ENCODE measurements at regions not wholly inside any gene's neighbourhood (a gene's known extent, or its start where the extent isn't known, plus 50 kb on each side); places are given as distances from the start of the nearest gene placed in this dataset.

GRCh38 chr10:106086391-106086790, 1078.1 kb downstream of the SORCS1 start:
- H3K27ac ChIP-seq (ENCODE audit: low read depth, low read length) = no peak overlapping the region
- no peak overlapping the region for H2AFZ ChIP-seq (ENCODE audit: low read depth, low read length, severe bottlenecking)
- H3K79me2 ChIP-seq (ENCODE audit: insufficient read depth, low read length) = no peaks in the 10 kb centered on the region
- H3K9me2 ChIP-seq (replicated peaks; ENCODE audit: insufficient read depth, low read length) = no peaks in the 10 kb centered on the region
- H3F3A ChIP-seq (ENCODE audit: insufficient read depth) = no peaks in the 10 kb centered on the region
- no peaks in the 10 kb centered on the region for H3K36me3 ChIP-seq (ENCODE audit: low read length)
- TF ChIP-seq EZH2phosphoT487 (conservative IDR thresholded peaks at IDR 0.05; ENCODE audit: low read length) (no peak), CTCF (IDR thresholded peaks at IDR 0.05; ENCODE audit: insufficient read depth, low read length, poor library complexity, severe bottlenecking) (no peak)
- no peak overlapping the region for H3K9ac ChIP-seq (ENCODE audit: low read length)
- H3K4me2 ChIP-seq (ENCODE audit: low read depth, low read length, poor library complexity, severe bottlenecking) = no peak overlapping the region
- no peaks in the 10 kb centered on the region for H3K9me3 ChIP-seq (ENCODE audit: insufficient read depth, low read length)
- no peaks in the 10 kb centered on the region for H3K27me3 ChIP-seq (ENCODE audit: low read length)
- no peak overlapping the region for H3K4me3 ChIP-seq (ENCODE audit: insufficient read depth, low read length, poor library complexity, severe bottlenecking)
- H4K20me1 ChIP-seq (ENCODE audit: low read depth, low read length) = no peaks in the 10 kb centered on the region

- Histone ChIP-seq H3K79me2 (ENCODE audit: insufficient read depth, low read length) (no peaks in the 10 kb centered on the region), H3K9ac (ENCODE audit: low read length) (no peak overlapping the region), H3K9me3 (ENCODE audit: insufficient read depth, low read length) (no peaks in the 10 kb centered on the region), H3K27me3 (ENCODE audit: low read length) (no peaks in the 10 kb centered on the region), H3K9me2 (replicated peaks; ENCODE audit: insufficient read depth, low read length) (no peaks in the 10 kb centered on the region), H3K4me3 (ENCODE audit: insufficient read depth, low read length, poor library complexity, severe bottlenecking) (no peak overlapping the region), H2AFZ (ENCODE audit: low read depth, low read length, severe bottlenecking) (no peak overlapping the region), H3F3A (ENCODE audit: insufficient read depth) (no peaks in the 10 kb centered on the region), H3K36me3 (ENCODE audit: low read length) (no peaks in the 10 kb centered on the region), H4K20me1 (ENCODE audit: low read depth, low read length) (no peaks in the 10 kb centered on the region), H3K4me2 (ENCODE audit: low read depth, low read length, poor library complexity, severe bottlenecking) (no peak overlapping the region), H3K27ac (ENCODE audit: low read depth, low read length) (no peak overlapping the region)
- TF ChIP-seq CTCF (IDR thresholded peaks at IDR 0.05; ENCODE audit: insufficient read depth, low read length, poor library complexity, severe bottlenecking) (no peak), EZH2phosphoT487 (conservative IDR thresholded peaks at IDR 0.05; ENCODE audit: low read length) (no peak)
These were observed 1080.9 kb downstream of the SORCS1 start for GRCh38 chr10:106083572-106083971.

GRCh38 chr10:106082865-106083264, 1081.6 kb downstream of the SORCS1 start:
- Histone ChIP-seq H3K9me2 (replicated peaks; ENCODE audit: insufficient read depth, low read length) (no peaks in the 10 kb centered on the region), H3K9me3 (ENCODE audit: insufficient read depth, low read length) (no peaks in the 10 kb centered on the region), H3K27ac (ENCODE audit: low read depth, low read length) (no peak overlapping the region), H3K79me2 (ENCODE audit: insufficient read depth, low read length) (no peaks in the 10 kb centered on the region), H3K9ac (ENCODE audit: low read length) (no peak overlapping the region), H3K4me3 (ENCODE audit: insufficient read depth, low read length, poor library complexity, severe bottlenecking) (no peak overlapping the region), H2AFZ (ENCODE audit: low read depth, low read length, severe bottlenecking) (no peak overlapping the region), H4K20me1 (ENCODE audit: low read depth, low read length) (no peaks in the 10 kb centered on the region), H3K4me2 (ENCODE audit: low read depth, low read length, poor library complexity, severe bottlenecking) (no peak overlapping the region), H3K36me3 (ENCODE audit: low read length) (no peaks in the 10 kb centered on the region), H3K27me3 (ENCODE audit: low read length) (no peaks in the 10 kb centered on the region), H3F3A (ENCODE audit: insufficient read depth) (no peaks in the 10 kb centered on the region)
- TF ChIP-seq CTCF (IDR thresholded peaks at IDR 0.05; ENCODE audit: insufficient read depth, low read length, poor library complexity, severe bottlenecking) (no peak), EZH2phosphoT487 (conservative IDR thresholded peaks at IDR 0.05; ENCODE audit: low read length) (no peak)
